VCaP (cell line): ENCODE measurements at regions not wholly inside any gene's neighbourhood (a gene's known extent, or its start where the extent isn't known, plus 50 kb on each side); places are given as distances from the start of the nearest gene placed in this dataset.

ENCODE experiments used
- H3K27ac ChIP-seq: fragments of 450-650 bp; 2 replicates; pipeline ENCODE4 v1.5.1; 2017
- TF ChIP-seq, protein P1 (sequence below): fragments of 450-650 bp; conservative IDR thresholded peaks from 2 replicates; pipeline ENCODE4 v1.5.1; 2017; ENCODE audit warnings: mild to moderate bottlenecking, moderate library complexity

DNA sequence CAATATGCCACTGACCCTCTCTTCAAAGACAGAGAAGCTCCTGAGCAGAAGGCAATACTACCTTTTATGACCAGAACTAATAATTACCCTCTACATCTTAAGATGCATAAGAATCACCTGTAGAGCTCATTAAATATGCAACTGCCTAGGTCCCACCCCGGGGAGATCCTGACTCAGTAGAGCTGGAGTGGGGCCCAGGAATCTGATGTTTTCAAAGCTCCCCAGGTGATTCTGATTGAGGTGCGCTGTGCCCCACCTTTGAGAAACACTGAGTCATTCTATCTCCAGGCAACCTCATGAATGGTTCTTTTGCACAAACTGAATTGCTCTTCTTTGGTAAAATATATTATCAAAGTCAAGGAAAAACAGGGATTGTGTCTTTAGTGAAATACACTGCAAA lies 149.3 kb upstream of the BMP4 start:
- TF ChIP-seq, protein P1, sequence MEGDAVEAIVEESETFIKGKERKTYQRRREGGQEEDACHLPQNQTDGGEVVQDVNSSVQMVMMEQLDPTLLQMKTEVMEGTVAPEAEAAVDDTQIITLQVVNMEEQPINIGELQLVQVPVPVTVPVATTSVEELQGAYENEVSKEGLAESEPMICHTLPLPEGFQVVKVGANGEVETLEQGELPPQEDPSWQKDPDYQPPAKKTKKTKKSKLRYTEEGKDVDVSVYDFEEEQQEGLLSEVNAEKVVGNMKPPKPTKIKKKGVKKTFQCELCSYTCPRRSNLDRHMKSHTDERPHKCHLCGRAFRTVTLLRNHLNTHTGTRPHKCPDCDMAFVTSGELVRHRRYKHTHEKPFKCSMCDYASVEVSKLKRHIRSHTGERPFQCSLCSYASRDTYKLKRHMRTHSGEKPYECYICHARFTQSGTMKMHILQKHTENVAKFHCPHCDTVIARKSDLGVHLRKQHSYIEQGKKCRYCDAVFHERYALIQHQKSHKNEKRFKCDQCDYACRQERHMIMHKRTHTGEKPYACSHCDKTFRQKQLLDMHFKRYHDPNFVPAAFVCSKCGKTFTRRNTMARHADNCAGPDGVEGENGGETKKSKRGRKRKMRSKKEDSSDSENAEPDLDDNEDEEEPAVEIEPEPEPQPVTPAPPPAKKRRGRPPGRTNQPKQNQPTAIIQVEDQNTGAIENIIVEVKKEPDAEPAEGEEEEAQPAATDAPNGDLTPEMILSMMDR = no peak
- no peak overlapping the region for H3K27ac ChIP-seq

DNA sequence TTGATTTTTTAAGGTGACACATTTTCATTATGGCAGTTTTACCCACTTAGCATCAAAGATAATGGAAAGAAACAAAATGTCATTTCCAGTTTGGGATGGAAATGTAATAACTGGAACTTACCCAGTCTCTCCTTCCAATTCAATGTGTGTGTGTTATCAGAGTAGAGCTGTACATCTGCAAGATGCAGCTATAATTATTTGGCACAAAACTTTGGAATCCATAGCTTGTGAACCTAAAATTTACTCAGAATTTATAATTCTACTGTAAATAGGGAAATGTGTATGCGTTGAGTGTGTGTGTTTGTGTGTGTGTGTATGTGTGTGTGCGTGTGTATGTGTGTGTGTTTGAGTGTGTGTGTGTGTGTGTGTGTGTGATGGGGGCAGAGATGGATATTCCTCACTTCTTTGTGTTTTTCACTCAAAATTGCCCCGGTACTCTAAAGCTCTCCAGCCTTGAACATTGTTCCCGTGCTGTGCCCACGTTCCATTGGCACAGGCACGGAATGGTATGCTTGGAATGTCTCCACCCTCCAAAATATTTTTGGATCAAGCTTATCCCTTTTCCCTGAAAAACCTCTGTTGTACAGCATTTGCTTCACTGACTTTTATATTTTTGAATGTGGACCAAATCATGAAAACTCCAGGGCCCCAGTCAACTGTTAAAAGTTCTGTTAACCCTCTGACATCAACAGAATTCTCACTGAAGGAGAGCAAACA lies 150.2 kb upstream of the BMP4 start:
- H3K27ac ChIP-seq = no peak overlapping the region
- TF ChIP-seq, protein P1 = no peak

DNA sequence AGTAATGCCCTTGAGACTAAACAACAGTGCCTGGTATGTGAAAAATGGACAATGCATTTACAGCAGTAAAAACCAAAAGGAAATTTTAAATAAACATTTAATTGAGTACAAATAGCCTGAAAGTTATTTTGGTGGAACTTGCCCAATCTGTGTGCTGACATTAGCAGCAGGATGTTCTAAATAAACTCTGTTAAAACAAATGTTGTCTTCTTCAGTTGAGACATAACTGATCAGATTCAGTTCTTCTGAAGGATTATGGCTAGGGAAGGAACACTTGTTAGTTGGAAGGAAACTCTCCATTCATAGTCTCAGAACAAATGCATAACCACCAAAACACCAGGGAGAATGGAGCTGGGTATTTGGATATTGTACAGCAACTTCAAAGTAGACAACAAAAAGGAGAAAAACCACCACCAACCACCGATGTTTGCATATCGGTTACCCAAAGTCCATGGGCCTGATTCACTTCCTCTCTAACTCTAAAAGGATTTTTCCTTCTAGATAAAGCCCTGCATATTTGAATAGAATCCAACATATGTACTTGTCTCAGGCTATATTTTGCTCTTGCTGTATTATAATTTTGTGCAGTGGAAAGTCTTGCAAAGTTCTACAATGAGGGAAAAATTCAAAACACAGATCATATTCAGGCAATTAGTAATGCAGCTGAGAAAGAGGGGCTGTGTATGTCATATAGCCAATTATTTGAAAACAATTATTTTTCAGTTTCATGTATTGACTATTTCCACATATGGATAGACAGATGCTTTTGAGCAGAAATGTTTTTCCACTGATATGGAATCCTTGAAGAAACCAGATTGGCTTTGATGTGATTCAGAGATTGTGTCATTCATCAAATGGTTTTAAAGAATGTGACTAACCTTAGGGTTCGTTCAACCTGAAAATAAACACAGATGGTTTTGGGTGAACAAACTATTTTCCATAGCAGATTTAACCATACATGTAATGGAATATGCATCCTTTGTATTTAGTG lies 152.2 kb upstream of the BMP4 start:
- TF ChIP-seq, protein P1 = no peak

DNA sequence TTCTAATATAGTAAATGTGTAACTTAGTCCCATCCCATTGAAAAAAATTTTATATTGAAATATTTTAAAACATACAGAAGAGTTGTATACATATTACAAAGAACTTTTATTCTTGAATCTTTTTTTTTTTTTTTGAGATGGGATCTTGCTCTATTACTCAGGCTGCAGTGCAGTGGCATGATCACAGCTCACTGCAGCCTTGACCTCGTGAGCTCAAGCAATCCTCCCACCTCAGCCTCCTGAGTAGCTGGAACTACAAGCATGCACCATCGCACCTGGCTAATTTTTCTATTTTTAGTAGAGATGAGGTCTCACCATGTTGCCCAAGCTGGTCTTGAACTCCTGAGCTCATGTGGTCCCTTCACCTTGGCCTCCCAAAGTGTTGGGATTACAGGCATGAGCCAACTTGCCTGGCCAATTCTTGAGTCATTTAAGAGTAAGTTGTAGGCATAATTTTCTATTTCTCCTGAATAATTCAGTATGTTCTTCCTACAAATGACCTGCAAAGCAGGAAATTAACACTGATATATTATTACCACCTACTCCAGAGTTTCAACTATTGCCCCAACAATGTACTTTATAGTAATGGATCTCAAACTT lies 153.0 kb upstream of the BMP4 start:
- TF ChIP-seq, protein P1 = no peak
- no peak overlapping the region for H3K27ac ChIP-seq

More for the DNA sequence above, 152.2 kb upstream of the BMP4 start:
- no peak overlapping the region for H3K27ac ChIP-seq

DNA sequence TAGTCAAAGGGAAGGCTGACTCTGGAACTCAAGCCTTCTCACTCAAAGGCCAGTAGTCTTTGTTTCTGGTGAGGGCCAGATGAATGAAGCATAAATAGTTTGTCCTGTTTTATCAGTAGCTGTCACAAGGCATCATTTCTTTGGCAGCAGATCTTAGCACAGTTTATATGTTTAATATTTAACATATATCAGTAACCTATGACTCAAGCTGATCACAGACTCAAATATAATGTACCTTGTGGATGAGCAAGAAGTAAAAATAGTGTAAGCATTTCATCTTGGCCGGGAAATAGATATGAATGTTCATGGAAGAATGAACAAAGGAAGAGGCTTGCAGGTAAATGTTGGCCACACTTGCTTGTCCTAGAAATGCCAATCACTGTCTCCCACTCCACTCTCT lies 158.3 kb upstream of the BMP4 start:
- H3K27ac ChIP-seq = no peak overlapping the region
- TF ChIP-seq, protein P1 = no peak

DNA sequence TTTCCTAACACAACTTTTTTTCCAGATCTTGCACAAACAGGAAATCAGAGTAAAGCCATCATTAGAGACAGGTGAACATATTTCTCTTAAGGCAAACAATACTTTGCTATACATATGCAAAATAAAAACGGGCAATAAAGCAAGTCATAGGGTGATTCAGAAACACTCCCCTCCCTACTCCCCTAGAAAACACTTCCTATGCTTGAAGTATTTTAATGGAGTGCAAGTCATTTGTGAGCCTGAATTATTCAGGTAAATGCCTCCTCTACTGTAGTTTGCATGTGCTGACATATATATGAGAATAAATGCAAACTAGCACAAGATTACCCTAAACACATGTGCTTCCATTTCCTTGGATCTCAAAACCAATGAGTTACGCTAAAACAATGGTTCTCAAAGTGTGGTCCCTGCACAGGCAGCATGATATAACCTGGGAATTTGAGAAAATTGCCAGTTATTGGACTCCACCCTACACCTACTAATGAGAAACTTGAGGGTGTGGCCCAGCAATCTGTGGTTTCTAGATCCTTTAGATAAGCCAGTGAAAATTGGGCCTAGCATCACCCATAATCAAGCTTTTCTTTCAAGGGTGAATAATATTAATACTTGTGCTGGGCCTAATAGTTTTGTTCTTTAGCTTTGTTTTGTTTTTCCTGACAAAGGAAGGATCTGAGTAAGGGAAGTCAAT lies 159.7 kb upstream of the BMP4 start:
- TF ChIP-seq, protein P1 = no peak
- no peak overlapping the region for H3K27ac ChIP-seq
